Cardiac muscle cell (in vitro differentiated cells and primary cell): ENCODE measurements at regions not wholly inside any gene's neighbourhood (a gene's known extent, or its start where the extent isn't known, plus 50 kb on each side); places are given as distances from the start of the nearest gene placed in this dataset.
"Not testable (repeated sequence)": the region's sequence is repeated elsewhere in the genome, so short reads cannot be mapped to it uniquely, and the experiment has no call there.

Experiments used
- DNase-seq, 2 donors: peaks; one replicate each; pipeline versions ENCODE4 v3.0.0 to v3.0.0-alpha.2; 2010 to 2017; ENCODE audit warnings: low read depth in 1 of 2, low spot score in 1 of 2
- H3K27ac ChIP-seq: fragments of 200-600 bp; sonication (generic); 2 replicates; pipeline ENCODE4 v1.5.1; 2016
- H3K27me3 ChIP-seq: fragments of 200-600 bp; sonication (generic); 2 replicates; pipeline ENCODE4 v1.6.0; 2016; ENCODE audit warnings: control low read depth
- H3K36me3 ChIP-seq: fragments of 200-600 bp; sonication (generic); 2 replicates; pipeline ENCODE4 v1.5.1; 2016; ENCODE audit warnings: control low read depth
- H3K4me1 ChIP-seq: fragments of 200-600 bp; sonication (generic); 2 replicates; pipeline ENCODE4 v1.8.1; 2017; ENCODE audit warnings: low read depth, mild to moderate bottlenecking, mixed run types
- H3K4me3 ChIP-seq: fragments of 200-600 bp; sonication (generic); 2 replicates; pipeline ENCODE4 v1.5.1; 2016; ENCODE audit warnings: mild to moderate bottlenecking
- H3K9me3 ChIP-seq: fragments of 200-600 bp; sonication (generic); 2 replicates; pipeline ENCODE4 v1.5.1; 2017; ENCODE audit warnings: low read depth, mild to moderate bottlenecking, control low read depth
- CTCF ChIP-seq: IDR thresholded peaks from 2 replicates; pipeline ENCODE4 v1.5.1; 2012; ENCODE audit warnings: low read depth, mild to moderate bottlenecking, low read length

- H3K4me1 ChIP-seq, result no peaks in the 10 kb centered on the region
- H3K9me3 ChIP-seq, result no peaks in the 10 kb centered on the region
- no peak overlapping the region for H3K27ac ChIP-seq
- no peak for TF ChIP-seq CTCF
- H3K4me3 ChIP-seq, result no peak overlapping the region
- no peaks in the 10 kb centered on the region for H3K36me3 ChIP-seq
- no peak for DNase-seq
- peaks cover 21% of the 10 kb centered on the region for H3K27me3 ChIP-seq
Measured at GRCh38 chr16:77514500-77515220, 79.8 kb upstream of the ADAMTS18 start.

- not testable (repeated sequence) for H3K27me3 ChIP-seq, H3K36me3 ChIP-seq, H3K4me1 ChIP-seq, DNase-seq, H3K27ac ChIP-seq, H3K9me3 ChIP-seq, H3K4me3 ChIP-seq
Measured at GRCh38 chr16:77525226-77525625, 90.4 kb upstream of the ADAMTS18 start.

- no peak overlapping the region for H3K4me3 ChIP-seq
- H3K27me3 ChIP-seq, result peaks cover 12% of the 10 kb centered on the region
- peak in 1 of 2 donors; percentile 27 for DNase-seq
- no peak overlapping the region for H3K27ac ChIP-seq
- no peak for TF ChIP-seq CTCF
- no peaks in the 10 kb centered on the region for H3K9me3 ChIP-seq
- H3K4me1 ChIP-seq, result no peaks in the 10 kb centered on the region
- no peaks in the 10 kb centered on the region for H3K36me3 ChIP-seq
Measured at GRCh38 chr16:77531752-77532151, 96.9 kb upstream of the ADAMTS18 start.

GRCh38 chr16:77536809-77537208 is 102.0 kb upstream of the ADAMTS18 start:
- no peaks in the 10 kb centered on the region for H3K9me3 ChIP-seq
- H3K27me3 ChIP-seq, result peaks cover 12% of the 10 kb centered on the region
- no peak overlapping the region for H3K4me3 ChIP-seq
- no peak for DNase-seq
- no peaks in the 10 kb centered on the region for H3K36me3 ChIP-seq
- H3K27ac ChIP-seq, result no peak overlapping the region
- no peaks in the 10 kb centered on the region for H3K4me1 ChIP-seq
- no peak for TF ChIP-seq CTCF

- Histone ChIP-seq H3K9me3 (no peaks in the 10 kb centered on the region), H3K36me3 (no peaks in the 10 kb centered on the region), H3K4me3 (no peak overlapping the region), H3K27me3 (peaks cover 11% of the 10 kb centered on the region), H3K4me1 (no peaks in the 10 kb centered on the region), H3K27ac (no peak overlapping the region)
- no peak for TF ChIP-seq CTCF
- no peak for DNase-seq
Measured at GRCh38 chr16:77539421-77540034, 104.7 kb upstream of the ADAMTS18 start.

- H3K9me3 ChIP-seq, result no peaks in the 10 kb centered on the region
- H3K4me3 ChIP-seq, result no peak overlapping the region
- TF ChIP-seq CTCF, result no peak
- no peaks in the 10 kb centered on the region for H3K36me3 ChIP-seq
- no peaks in the 10 kb centered on the region for H3K4me1 ChIP-seq
- DNase-seq, result peak in 1 of 2 donors; percentile 62
- H3K27me3 ChIP-seq, result peaks cover 4% of the 10 kb centered on the region
- H3K27ac ChIP-seq, result no peak overlapping the region
Measured at GRCh38 chr16:77540646-77541045, 105.8 kb upstream of the ADAMTS18 start.
